ENCODE measurements at regions not wholly inside any gene's neighbourhood (a gene's known extent, or its start where the extent isn't known, plus 50 kb on each side); places are given as distances from the start of the nearest gene placed in this dataset.

- TF ChIP-seq CTCF (IDR thresholded peaks at IDR 0.05; ENCODE audit: poor library complexity, severe bottlenecking): no peak
- H3K9me3 ChIP-seq (ENCODE audit: severe bottlenecking): no peaks in the 10 kb centered on the region
- H3K27ac ChIP-seq (ENCODE audit: poor library complexity, severe bottlenecking): peak overlapping the region; percentile 24
- no peak overlapping the region for H3K4me3 ChIP-seq (ENCODE audit: severe bottlenecking)
- peaks cover 26% of the 10 kb centered on the region for H3K36me3 ChIP-seq (ENCODE audit: low read depth)
- peaks cover 5% of the 10 kb centered on the region for H3K4me1 ChIP-seq (ENCODE audit: insufficient read depth, poor library complexity, severe bottlenecking)
- no peak for DNase-seq (ENCODE audit: low spot score)
- no peaks in the 10 kb centered on the region for H3K27me3 ChIP-seq (ENCODE audit: insufficient read depth, poor library complexity, severe bottlenecking)
- peak; percentile 50 for ATAC-seq (ENCODE audit: low read depth)
Observed at GRCh38 chr12:124453419-124454351, 113.7 kb downstream of the NCOR2 start.

GRCh38 chr12:124452576-124453331, 114.7 kb downstream of the NCOR2 start:
- Histone ChIP-seq H3K4me3 (ENCODE audit: severe bottlenecking) (no peak overlapping the region), H3K36me3 (ENCODE audit: low read depth) (peaks cover 31% of the 10 kb centered on the region)

GRCh38 chr12:124451637-124452243, 115.7 kb downstream of the NCOR2 start:
- no peaks in the 10 kb centered on the region for H3K9me3 ChIP-seq (ENCODE audit: severe bottlenecking)
- peaks cover 5% of the 10 kb centered on the region for H3K4me1 ChIP-seq (ENCODE audit: insufficient read depth, poor library complexity, severe bottlenecking)
- DNase-seq (ENCODE audit: low spot score) (no peak), ATAC-seq (ENCODE audit: low read depth) (no peak)
- no peak overlapping the region for H3K27ac ChIP-seq (ENCODE audit: poor library complexity, severe bottlenecking)
- H3K27me3 ChIP-seq (ENCODE audit: insufficient read depth, poor library complexity, severe bottlenecking): no peaks in the 10 kb centered on the region
- H3K36me3 ChIP-seq (ENCODE audit: low read depth): peaks cover 41% of the 10 kb centered on the region
- no peak for TF ChIP-seq CTCF (IDR thresholded peaks at IDR 0.05; ENCODE audit: poor library complexity, severe bottlenecking)
- no peak overlapping the region for H3K4me3 ChIP-seq (ENCODE audit: severe bottlenecking)

More at GRCh38 chr12:124452576-124453331, 114.7 kb downstream of the NCOR2 start:
- no peak for TF ChIP-seq CTCF (IDR thresholded peaks at IDR 0.05; ENCODE audit: poor library complexity, severe bottlenecking)
- DNase-seq (ENCODE audit: low spot score) (no peak), ATAC-seq (ENCODE audit: low read depth) (no peak)
- H3K4me1 ChIP-seq (ENCODE audit: insufficient read depth, poor library complexity, severe bottlenecking): peaks cover 5% of the 10 kb centered on the region
- H3K27ac ChIP-seq (ENCODE audit: poor library complexity, severe bottlenecking): no peak overlapping the region
- no peaks in the 10 kb centered on the region for H3K27me3 ChIP-seq (ENCODE audit: insufficient read depth, poor library complexity, severe bottlenecking)
- H3K9me3 ChIP-seq (ENCODE audit: severe bottlenecking): no peaks in the 10 kb centered on the region

GRCh38 chr12:124451016-124451415, 116.4 kb downstream of the NCOR2 start:
- peaks cover 5% of the 10 kb centered on the region for H3K4me1 ChIP-seq (ENCODE audit: insufficient read depth, poor library complexity, severe bottlenecking)
- DNase-seq (ENCODE audit: low spot score): no peak
- no peak for TF ChIP-seq CTCF (IDR thresholded peaks at IDR 0.05; ENCODE audit: poor library complexity, severe bottlenecking)
- no peaks in the 10 kb centered on the region for H3K9me3 ChIP-seq (ENCODE audit: severe bottlenecking)
- ATAC-seq (ENCODE audit: low read depth): no peak
- peaks cover 40% of the 10 kb centered on the region for H3K36me3 ChIP-seq (ENCODE audit: low read depth)
- no peak overlapping the region for H3K4me3 ChIP-seq (ENCODE audit: severe bottlenecking)
- H3K27ac ChIP-seq (ENCODE audit: poor library complexity, severe bottlenecking): no peak overlapping the region
- no peaks in the 10 kb centered on the region for H3K27me3 ChIP-seq (ENCODE audit: insufficient read depth, poor library complexity, severe bottlenecking)

Measured in RWPE2 (cell line).